NCI-H526 treated with DMSO at 0.1 percent for 48 hours (cell line): ENCODE measurements at regions not wholly inside any gene's neighbourhood (a gene's known extent, or its start where the extent isn't known, plus 50 kb on each side); places are given as distances from the start of the nearest gene placed in this dataset.

ENCODE experiments used
- DNase-seq: peaks from one replicate; lab custom pipeline; 2025; lab: John Stamatoyannopoulos, UW

DNA sequence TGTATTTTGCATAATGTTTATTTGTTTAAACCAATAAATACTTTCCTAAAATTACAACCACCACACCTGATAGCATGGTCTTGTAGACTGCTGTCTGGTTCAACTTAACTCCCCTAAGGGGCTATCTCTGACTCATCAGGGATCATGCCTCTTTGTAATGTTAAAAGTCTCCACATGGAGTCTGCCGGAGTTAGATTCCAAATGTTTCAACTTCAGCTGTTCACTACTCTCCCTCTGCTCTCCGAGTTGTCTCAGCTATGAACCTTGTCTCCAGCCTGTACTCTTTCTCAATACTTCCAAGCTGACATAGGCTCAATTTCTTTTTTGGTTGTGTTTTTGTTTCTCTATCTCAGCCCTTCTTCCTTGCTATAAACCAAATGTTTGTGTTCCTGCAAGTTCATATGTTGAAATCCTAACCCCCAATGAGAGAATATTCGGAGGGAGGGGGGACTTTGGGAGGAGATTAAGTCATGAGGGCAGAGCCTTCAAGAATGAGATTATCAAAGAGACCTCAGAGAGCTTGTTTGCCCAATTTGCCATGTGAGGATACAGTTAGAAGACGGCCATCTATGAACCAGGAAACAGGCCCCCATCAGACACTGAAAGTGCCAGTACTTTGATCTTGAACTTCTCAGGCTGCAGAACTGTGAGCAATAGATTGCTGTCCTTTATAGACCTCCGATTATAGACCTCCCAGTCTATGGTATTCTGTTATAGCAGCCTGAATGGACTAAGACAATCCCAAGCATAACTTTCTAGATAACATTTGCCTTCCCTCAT, 858.2 kb downstream of the VRK1 start:
- DNase-seq: no peak

- no peak for DNase-seq
Observed at GRCh38 chr14:97657609-97658008, 860.4 kb downstream of the VRK1 start.

DNA sequence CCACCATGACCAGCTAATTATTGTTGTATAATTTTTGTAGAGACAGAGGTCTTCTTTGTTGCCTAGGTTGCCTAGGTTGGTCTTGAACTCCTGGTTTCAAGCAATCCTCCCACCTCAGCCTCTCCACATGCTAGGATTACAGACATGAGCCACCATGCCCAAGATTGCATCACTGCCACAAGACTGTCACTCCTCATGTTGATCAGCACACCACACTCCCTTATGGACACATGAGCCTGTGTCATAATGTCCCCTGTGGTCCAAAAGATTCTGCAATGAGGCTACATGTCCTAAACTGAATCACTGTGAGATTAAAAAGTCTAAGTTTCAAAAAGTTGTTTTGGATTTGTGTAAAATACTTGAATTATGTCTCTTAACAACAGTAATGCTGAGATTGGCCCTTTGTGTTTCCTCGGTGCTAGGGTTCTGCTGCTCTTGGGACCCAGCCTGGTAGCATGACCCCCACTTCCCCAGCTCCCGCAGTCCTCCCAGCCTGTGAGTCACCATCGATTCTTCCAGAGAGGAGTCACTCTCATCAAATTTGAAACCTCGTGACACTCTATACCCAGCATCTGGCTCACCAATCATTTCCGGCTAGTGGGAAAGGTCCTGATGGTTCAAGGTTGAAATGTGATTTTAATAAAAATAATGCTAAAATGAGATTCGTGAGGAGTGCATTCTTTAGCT, 890.9 kb downstream of the VRK1 start:
- no peak for DNase-seq

DNA sequence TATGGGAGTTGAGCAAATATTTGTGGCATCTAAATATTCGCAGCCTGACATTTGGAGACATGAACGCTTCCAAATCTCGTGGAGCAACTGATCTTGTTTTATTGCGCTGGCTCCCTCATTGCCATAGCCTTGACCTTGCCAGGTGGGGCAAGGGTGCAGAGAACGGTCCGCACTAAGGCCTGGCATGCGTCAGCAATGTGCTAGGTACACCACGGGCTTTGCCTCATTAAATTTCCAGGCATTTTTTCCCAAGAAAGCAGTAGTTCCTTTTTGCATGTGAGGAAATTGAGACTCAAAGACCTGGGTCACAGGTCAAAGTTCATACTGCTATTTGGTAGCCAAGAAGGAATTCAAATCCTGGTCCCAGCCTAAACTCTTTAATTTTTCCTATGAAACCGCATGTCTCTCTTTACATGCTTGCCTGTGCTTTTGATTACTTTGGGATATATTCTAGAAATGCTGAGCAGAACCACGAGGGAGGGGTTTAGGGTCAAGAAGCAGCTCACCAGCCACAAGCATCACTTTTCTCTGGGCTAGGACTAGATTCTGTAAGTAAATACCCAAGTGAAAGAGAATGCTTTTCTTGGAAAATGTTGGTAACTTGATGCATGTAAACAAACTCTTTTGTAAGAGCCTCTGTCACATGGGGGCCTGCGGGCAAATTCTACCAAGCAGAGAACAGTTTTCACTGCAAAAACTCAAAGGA, 891.6 kb downstream of the VRK1 start:
- no peak for DNase-seq

DNA sequence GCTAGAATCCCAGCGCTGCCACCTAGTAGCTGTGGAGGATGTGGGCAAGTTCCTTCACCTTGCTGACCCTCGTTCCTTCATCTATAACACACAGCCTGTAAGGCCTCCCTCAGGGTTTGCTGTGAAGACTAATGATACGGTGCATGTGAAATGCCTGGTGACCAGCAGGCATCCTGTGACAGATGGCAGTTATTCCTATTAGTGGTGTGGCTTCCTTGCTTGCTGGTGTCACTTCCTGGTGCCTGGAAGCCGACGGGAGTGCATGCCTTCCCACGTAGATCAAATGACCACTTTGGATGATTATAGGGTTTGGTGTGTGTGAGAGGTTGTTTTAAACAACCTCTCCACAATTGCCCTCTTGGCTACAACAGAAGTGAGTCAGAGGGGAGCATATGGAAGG, 894.9 kb downstream of the VRK1 start:
- DNase-seq: no peak

DNA sequence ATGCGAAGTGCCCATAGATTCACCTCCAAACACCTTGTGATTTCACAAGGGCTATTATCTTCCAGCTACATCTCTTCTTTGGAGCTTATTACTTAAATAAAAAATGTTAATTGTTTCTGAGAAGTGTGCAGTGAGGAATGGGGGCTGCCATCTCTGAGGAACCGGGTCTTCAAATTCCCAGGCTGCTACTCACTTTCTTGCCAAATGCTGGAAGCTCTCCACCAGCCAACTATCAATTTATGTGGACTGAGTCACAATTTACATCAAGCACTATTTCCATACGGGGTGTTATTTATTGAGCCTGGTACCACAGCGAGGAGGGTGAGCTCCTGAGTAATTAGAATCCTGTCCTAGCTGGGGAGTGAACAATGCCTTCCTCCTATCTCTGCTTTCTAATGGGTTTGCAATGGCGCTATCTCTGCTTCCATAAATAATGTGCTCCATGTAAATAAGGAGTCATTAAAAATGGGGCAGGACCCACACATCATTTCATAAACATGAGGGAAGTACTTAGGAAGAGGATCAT, 898.3 kb downstream of the VRK1 start:
- DNase-seq: peak; percentile 61

DNA sequence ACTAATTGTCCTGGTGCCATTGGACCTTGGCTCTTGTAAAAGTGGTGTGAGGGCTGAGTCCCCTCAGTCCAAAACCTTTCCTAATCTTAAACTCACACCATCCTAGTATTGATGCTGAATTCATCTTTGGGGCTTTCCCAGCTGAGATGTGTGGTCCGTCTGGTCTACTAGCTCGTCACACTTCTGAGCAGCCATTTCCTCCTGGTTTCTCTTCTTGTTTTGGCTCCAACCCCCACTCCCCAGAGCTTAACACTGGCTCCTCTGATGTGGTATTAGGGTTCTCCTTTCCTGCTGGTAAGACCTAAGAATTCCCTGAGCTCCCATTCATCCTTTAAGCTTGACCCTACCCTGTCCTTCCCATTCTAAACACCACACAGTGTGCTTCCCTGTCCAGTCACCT, 900.6 kb downstream of the VRK1 start:
- DNase-seq: no peak

GRCh38 chr14:97699026-97699425, 901.8 kb downstream of the VRK1 start:
- no peak for DNase-seq

DNA sequence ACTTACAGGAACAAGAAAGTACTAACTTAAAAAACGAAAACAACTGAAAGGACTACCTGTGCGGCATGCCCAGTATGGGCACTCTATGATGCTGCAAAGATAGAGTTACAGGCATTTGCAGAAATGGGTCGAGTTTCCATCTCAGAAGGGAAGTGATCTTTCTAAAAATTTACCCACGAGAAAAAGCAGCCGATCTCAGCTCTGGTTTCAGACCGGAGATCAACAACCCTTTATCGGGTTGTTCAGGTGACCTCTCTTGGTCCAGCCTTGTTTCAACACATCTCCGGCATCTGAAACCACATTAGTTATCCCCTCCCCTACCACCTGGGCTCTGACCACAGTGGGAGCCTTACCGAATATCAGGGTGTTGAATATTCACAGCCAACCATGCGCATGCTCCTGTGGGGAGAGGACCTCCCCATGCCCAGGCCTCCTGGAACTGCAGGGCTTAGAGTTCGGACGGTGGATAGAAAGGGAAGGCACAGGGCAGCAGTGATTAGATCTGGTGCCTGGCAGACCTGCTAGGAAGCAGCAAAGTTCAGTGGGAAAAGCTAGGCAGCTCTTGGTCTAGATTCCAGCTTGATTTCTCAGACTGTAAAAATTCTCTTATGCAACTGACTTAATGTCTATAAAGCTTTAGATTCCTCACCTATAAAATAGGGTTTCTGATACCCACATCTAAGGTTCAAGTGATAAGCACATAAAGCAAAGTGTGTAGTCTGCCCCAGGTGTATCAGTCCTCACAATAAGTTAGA, 906.0 kb downstream of the VRK1 start:
- no peak for DNase-seq

DNA sequence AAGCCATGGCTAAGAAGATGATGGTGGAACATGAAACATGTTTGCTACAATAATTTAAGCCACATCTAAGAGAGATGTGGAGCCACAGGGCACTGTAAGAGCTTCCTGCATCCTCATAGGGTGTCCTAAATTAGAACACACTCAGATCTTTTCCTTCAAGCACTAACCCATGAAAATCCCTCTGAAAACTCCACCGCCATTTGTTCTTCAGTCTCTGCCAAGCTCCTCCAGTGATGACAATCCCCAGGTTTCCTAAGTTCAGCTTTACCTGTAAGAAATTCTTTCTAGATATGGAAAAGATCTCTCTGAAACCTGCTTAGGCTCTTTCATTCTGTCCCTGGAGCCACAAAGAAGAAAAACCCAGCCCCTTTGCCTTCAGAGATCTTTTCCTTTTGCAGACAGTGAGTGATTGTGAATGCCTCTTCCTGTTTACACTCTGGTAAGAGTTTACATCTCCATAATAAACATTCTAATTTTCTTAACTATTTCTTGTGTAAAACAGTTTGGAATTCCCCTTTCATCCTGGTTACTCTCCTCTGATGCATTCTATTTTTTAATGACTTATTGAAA, 907.2 kb downstream of the VRK1 start:
- no peak for DNase-seq

DNA sequence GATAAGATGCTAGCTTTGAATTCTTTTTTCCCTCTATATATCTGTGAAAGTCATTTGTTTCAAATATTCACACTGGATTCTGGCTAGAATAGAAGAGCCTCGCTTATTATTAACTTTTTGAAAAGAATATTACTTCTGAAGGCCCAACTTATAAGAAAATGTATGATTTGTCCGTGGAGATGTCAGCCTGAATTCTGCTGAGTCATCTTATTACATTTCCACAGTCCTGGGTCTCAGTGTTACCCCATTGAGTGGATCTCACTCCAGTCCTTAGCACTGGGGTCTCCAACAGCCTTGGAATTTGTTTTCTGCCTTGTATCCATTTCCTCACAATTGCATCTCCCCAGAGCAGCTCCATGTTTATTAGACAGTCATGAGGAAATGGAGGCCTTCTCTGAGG, 907.9 kb downstream of the VRK1 start:
- DNase-seq: no peak

- no peak for DNase-seq
Observed at GRCh38 chr14:97705976-97706375, 908.8 kb downstream of the VRK1 start.

DNA sequence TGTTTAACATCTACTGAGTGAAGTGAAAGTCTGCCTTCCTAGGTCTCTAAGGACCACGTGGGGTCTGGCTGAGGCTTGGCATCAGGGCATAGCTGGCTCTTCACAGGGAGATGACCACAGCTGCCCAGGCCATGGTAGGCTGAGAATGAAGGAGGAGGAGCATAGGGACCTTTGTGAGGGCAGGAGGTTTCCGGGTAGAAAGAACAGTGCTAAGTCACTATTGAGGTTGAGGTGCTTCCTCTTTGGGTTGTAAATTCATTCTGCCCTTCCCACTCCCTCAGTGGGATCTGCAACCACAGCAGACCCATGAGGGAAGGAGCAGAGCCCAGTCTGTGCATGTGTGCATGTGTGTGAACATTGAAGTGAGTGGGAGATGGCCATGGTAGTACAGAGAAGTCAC, 909.6 kb downstream of the VRK1 start:
- no peak for DNase-seq

GRCh38 chr14:97707603-97708002, 910.4 kb downstream of the VRK1 start:
- no peak for DNase-seq

DNA sequence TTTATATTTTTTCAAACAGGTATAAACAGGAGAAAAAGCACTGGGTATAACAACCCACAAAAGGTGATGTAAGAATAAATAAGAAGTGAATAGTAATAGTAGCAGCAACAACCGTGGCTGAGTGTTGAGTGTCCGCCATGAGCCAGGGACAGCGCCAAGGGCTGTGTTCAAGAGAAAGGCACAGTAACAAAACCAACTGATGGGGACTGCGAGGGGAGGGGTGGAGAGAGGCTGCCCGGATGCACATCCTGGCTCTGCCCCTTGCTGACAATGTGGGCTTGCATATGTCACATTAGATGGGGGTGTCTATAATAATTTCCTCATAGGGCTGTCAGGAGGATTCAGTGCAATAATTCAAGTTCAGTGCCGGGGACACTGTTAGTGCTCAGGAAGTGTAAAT, 912.4 kb downstream of the VRK1 start:
- no peak for DNase-seq

- DNase-seq: no peak
Observed at GRCh38 chr14:97710726-97711125, 913.5 kb downstream of the VRK1 start.

- no peak for DNase-seq
Observed at GRCh38 chr14:97712471-97712870, 915.3 kb downstream of the VRK1 start.

- DNase-seq: no peak
Observed at GRCh38 chr14:97713023-97713422, 915.8 kb downstream of the VRK1 start.

GRCh38 chr14:97718886-97719442, 921.8 kb downstream of the VRK1 start:
- DNase-seq: no peak

GRCh38 chr14:97719931-97720330, 922.7 kb downstream of the VRK1 start:
- no peak for DNase-seq

GRCh38 chr14:97723351-97723750, 926.2 kb downstream of the VRK1 start:
- DNase-seq: no peak
